ENCODE measurements at regions not wholly inside any gene's neighbourhood (a gene's known extent, or its start where the extent isn't known, plus 50 kb on each side); places are given as distances from the start of the nearest gene placed in this dataset.

- Histone ChIP-seq H4K20me1 (ENCODE audit: insufficient read depth) (no peaks in the 10 kb centered on the region), H3K27me3 (replicated peaks; ENCODE audit: insufficient read depth) (no peaks in the 10 kb centered on the region), H3K9me2 (ENCODE audit: insufficient read depth) (no peaks in the 10 kb centered on the region), H3K79me2 (ENCODE audit: insufficient read depth) (no peaks in the 10 kb centered on the region), H3K27ac (no peak overlapping the region), H3F3A (ENCODE audit: insufficient read depth) (peaks cover 29% of the 10 kb centered on the region), H3K4me3 (no peak overlapping the region), H3K9me3 (ENCODE audit: low read depth) (no peaks in the 10 kb centered on the region), H3K9ac (no peak overlapping the region), H3K4me1 (ENCODE audit: insufficient read depth) (peaks cover 59% of the 10 kb centered on the region), H3K4me2 (ENCODE audit: unreplicated experiment) (peak overlapping the region; percentile 61), H3K36me3 (ENCODE audit: low read depth) (no peaks in the 10 kb centered on the region), H2AFZ (no peak overlapping the region)
- TF ChIP-seq EZH2 (IDR thresholded peaks at IDR 0.05; ENCODE audit: insufficient read depth, poor library complexity, severe bottlenecking) (no peak), EZH2phosphoT487 (IDR thresholded peaks at IDR 0.05; ENCODE audit: insufficient read depth, low read depth) (no peak)
- 56 to 63% methylated on average over 3 of the region's 3 CpGs for WGBS, 2 experiments (ENCODE audit: low coverage in 1 of 2, low lambda C conversion rate in 2 of 2, missing lambda C conversion rate in 2 of 2)
- DNase-seq = peak; percentile 54
- in situ Hi-C loops (cut with MboI) = no loop called here
These were observed 69.6 kb downstream of the MDH1 start for GRCh38 chr2:63658176-63658968.

DNA sequence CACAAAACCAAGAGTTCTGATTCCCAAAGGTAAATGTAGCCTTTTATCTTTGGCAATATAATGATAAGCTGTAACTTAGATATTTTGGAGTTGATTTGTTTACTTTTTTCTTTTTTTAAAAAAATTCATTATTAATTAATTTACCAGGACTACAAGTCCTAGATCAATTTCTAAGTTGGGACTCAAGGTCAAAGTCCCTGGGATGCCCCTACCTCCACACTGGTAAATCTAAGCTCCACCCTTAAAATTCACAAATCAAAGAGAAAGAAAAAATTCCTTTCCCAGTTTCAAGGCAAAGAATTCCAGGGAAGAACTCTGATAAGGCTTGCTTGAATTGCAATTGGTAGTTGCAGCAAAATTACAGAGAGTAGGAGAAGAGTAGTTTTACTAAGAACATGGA is 71.3 kb downstream of the MDH1 start:
- H3K9me3 ChIP-seq (ENCODE audit: low read depth) = no peaks in the 10 kb centered on the region
- no peak for DNase-seq
- in situ Hi-C loops (cut with MboI) = no loop called here
- no peak overlapping the region for H3K4me3 ChIP-seq
- no peak for TF ChIP-seq EZH2 (IDR thresholded peaks at IDR 0.05; ENCODE audit: insufficient read depth, poor library complexity, severe bottlenecking)
- TF ChIP-seq EZH2phosphoT487 (IDR thresholded peaks at IDR 0.05; ENCODE audit: insufficient read depth, low read depth) = no peak
- H3K9ac ChIP-seq = no peak overlapping the region
- H3K79me2 ChIP-seq (ENCODE audit: insufficient read depth) = no peaks in the 10 kb centered on the region
- H3K27me3 ChIP-seq (replicated peaks; ENCODE audit: insufficient read depth) = no peaks in the 10 kb centered on the region
- no peaks in the 10 kb centered on the region for H3K36me3 ChIP-seq (ENCODE audit: low read depth)
- no peaks in the 10 kb centered on the region for H4K20me1 ChIP-seq (ENCODE audit: insufficient read depth)
- peak overlapping the region; percentile 31 for H3K4me2 ChIP-seq (ENCODE audit: unreplicated experiment)
- H2AFZ ChIP-seq = no peak overlapping the region
- no peaks in the 10 kb centered on the region for H3K9me2 ChIP-seq (ENCODE audit: insufficient read depth)
- H3K4me1 ChIP-seq (ENCODE audit: insufficient read depth) = peaks cover 60% of the 10 kb centered on the region
- peak overlapping the region; percentile 60 for H3K27ac ChIP-seq
- H3F3A ChIP-seq (ENCODE audit: insufficient read depth) = peaks cover 39% of the 10 kb centered on the region

GRCh38 chr2:63661076-63661475 is 72.3 kb downstream of the MDH1 start:
- H3K4me2 ChIP-seq (ENCODE audit: unreplicated experiment) = peak overlapping the region; percentile 34
- TF ChIP-seq EZH2 (IDR thresholded peaks at IDR 0.05; ENCODE audit: insufficient read depth, poor library complexity, severe bottlenecking) = no peak
- peak; percentile 90 for TF ChIP-seq EZH2phosphoT487 (IDR thresholded peaks at IDR 0.05; ENCODE audit: insufficient read depth, low read depth)
- peaks cover 66% of the 10 kb centered on the region for H3K4me1 ChIP-seq (ENCODE audit: insufficient read depth)
- DNase-seq = peak; percentile 97
- in situ Hi-C loops (cut with MboI) = no loop called here
- no peaks in the 10 kb centered on the region for H3K79me2 ChIP-seq (ENCODE audit: insufficient read depth)
- H3K4me3 ChIP-seq = 0 out of 2 replicates have a peak overlapping the region, but pooled peaks have one; percentile 7
- no peaks in the 10 kb centered on the region for H3K9me2 ChIP-seq (ENCODE audit: insufficient read depth)
- no peak overlapping the region for H2AFZ ChIP-seq
- no peaks in the 10 kb centered on the region for H3K27me3 ChIP-seq (replicated peaks; ENCODE audit: insufficient read depth)
- peaks cover 48% of the 10 kb centered on the region for H3F3A ChIP-seq (ENCODE audit: insufficient read depth)
- 0 out of 2 replicates have a peak overlapping the region, but pooled peaks have one; percentile 0 for H3K9ac ChIP-seq
- no peaks in the 10 kb centered on the region for H3K9me3 ChIP-seq (ENCODE audit: low read depth)
- H4K20me1 ChIP-seq (ENCODE audit: insufficient read depth) = no peaks in the 10 kb centered on the region
- peak overlapping the region; percentile 60 for H3K27ac ChIP-seq
- H3K36me3 ChIP-seq (ENCODE audit: low read depth) = no peaks in the 10 kb centered on the region

GRCh38 chr2:63662028-63662804 is 73.5 kb downstream of the MDH1 start:
- Histone ChIP-seq H3K36me3 (ENCODE audit: low read depth) (no peaks in the 10 kb centered on the region), H3K4me1 (ENCODE audit: insufficient read depth) (peaks cover 78% of the 10 kb centered on the region), H3F3A (ENCODE audit: insufficient read depth) (peaks cover 59% of the 10 kb centered on the region), H3K9ac (no peak overlapping the region), H3K9me3 (ENCODE audit: low read depth) (no peaks in the 10 kb centered on the region), H3K4me3 (no peak overlapping the region), H2AFZ (no peak overlapping the region), H3K9me2 (ENCODE audit: insufficient read depth) (no peaks in the 10 kb centered on the region), H3K79me2 (ENCODE audit: insufficient read depth) (no peaks in the 10 kb centered on the region), H3K27ac (peak overlapping the region; percentile 60), H3K27me3 (replicated peaks; ENCODE audit: insufficient read depth) (no peaks in the 10 kb centered on the region), H4K20me1 (ENCODE audit: insufficient read depth) (no peaks in the 10 kb centered on the region), H3K4me2 (ENCODE audit: unreplicated experiment) (peak overlapping the region; percentile 34)
- no peak for TF ChIP-seq EZH2phosphoT487 (IDR thresholded peaks at IDR 0.05; ENCODE audit: insufficient read depth, low read depth)
- no peak for TF ChIP-seq EZH2 (IDR thresholded peaks at IDR 0.05; ENCODE audit: insufficient read depth, poor library complexity, severe bottlenecking)
- DNase-seq = peak; percentile 5
- WGBS, 2 experiments (ENCODE audit: low coverage in 1 of 2, low lambda C conversion rate in 2 of 2, missing lambda C conversion rate in 2 of 2) = 96 to 97% methylated on average over 3 of the region's 3 CpGs
- in situ Hi-C loops (cut with MboI) = no loop called here

All from GM23248 (cell line).